ENCODE measurements at regions not wholly inside any gene's neighbourhood (a gene's known extent, or its start where the extent isn't known, plus 50 kb on each side); places are given as distances from the start of the nearest gene placed in this dataset.

DNA sequence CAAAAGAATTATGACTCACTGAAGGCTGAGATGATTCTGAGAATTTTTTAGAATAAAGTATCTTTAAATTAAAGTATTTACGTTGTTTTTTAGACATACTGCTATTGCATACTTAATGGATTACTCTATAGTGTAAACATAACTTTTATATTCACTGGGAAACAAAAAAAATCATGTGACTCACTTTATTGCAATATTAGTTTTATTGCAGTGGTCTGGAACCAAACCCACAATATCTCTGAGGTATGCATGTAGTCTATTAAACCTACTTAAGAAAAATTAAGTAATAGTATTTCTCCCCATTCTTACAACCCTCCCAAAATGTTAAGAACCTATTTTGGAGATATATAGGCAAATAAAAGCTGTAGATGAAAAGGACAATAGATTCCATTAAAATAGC is 142.9 kb upstream of the ZNF521 start:
- H3K4me2 ChIP-seq: no peak overlapping the region
- intact Hi-C loops (cut with micrococcal nuclease; ENCODE audit: unreplicated experiment): no loop called here
- H3K9me2 ChIP-seq (ENCODE audit: insufficient read depth): no peaks in the 10 kb centered on the region
- H2AFZ ChIP-seq: no peak overlapping the region
- H3K4me1 ChIP-seq (replicated peaks; ENCODE audit: insufficient read depth): no peaks in the 10 kb centered on the region
- no peak overlapping the region for H3K4me3 ChIP-seq
- ChIA-PET CTCF (no interaction called here), POLR2A (ENCODE audit: unreplicated experiment) (no interaction called here)
- H3K27ac ChIP-seq: no peak overlapping the region
- no peaks in the 10 kb centered on the region for H3K27me3 ChIP-seq (ENCODE audit: insufficient read depth, low read depth)
- H4K20me1 ChIP-seq (ENCODE audit: insufficient read depth): no peaks in the 10 kb centered on the region
- H3K36me3 ChIP-seq (ENCODE audit: low read depth): no peaks in the 10 kb centered on the region
- no peak for TF ChIP-seq EZH2 (IDR thresholded peaks at IDR 0.05; ENCODE audit: low read depth)
- TF ChIP-seq, protein P1, sequence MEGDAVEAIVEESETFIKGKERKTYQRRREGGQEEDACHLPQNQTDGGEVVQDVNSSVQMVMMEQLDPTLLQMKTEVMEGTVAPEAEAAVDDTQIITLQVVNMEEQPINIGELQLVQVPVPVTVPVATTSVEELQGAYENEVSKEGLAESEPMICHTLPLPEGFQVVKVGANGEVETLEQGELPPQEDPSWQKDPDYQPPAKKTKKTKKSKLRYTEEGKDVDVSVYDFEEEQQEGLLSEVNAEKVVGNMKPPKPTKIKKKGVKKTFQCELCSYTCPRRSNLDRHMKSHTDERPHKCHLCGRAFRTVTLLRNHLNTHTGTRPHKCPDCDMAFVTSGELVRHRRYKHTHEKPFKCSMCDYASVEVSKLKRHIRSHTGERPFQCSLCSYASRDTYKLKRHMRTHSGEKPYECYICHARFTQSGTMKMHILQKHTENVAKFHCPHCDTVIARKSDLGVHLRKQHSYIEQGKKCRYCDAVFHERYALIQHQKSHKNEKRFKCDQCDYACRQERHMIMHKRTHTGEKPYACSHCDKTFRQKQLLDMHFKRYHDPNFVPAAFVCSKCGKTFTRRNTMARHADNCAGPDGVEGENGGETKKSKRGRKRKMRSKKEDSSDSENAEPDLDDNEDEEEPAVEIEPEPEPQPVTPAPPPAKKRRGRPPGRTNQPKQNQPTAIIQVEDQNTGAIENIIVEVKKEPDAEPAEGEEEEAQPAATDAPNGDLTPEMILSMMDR (conservative IDR thresholded peaks at IDR 0.05): no peak
- no peaks in the 10 kb centered on the region for H3K9me3 ChIP-seq (ENCODE audit: insufficient read depth, low read depth)
- no TSS peak for BruUV-seq (replicated peaks)
- H3F3A ChIP-seq (ENCODE audit: insufficient read depth, low read depth): no peaks in the 10 kb centered on the region
- no peak for DNase-seq
- no peaks in the 10 kb centered on the region for H3K79me2 ChIP-seq (ENCODE audit: low read depth)

DNA sequence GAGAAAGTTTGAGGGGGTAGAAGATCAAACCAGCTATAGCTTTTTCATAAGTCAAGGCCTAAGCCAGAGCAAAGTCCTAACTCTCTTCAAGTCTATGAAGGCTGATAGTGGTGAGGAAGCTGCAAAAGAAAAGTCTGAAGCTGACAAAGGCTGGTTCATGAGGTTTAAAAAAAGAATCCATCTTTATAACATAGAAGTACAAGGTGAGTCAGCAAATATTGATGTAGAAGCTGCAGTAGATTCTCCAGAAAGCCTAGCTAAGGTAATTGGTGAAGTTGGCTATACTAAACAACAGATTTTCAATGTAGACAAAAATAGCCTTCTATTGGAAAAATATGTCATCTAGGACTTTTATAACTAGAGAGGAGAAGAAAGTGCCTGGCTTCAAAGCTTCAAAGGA is 141.4 kb upstream of the ZNF521 start:
- H3F3A ChIP-seq (ENCODE audit: insufficient read depth, low read depth): no peaks in the 10 kb centered on the region
- H3K9me2 ChIP-seq (ENCODE audit: insufficient read depth): no peaks in the 10 kb centered on the region
- no peaks in the 10 kb centered on the region for H3K79me2 ChIP-seq (ENCODE audit: low read depth)
- H3K4me2 ChIP-seq: no peak overlapping the region
- H3K36me3 ChIP-seq (ENCODE audit: low read depth): no peaks in the 10 kb centered on the region
- DNase-seq: no peak
- ChIA-PET CTCF (no interaction called here), POLR2A (ENCODE audit: unreplicated experiment) (no interaction called here)
- no peaks in the 10 kb centered on the region for H3K27me3 ChIP-seq (ENCODE audit: insufficient read depth, low read depth)
- intact Hi-C loops (cut with micrococcal nuclease; ENCODE audit: unreplicated experiment): no loop called here
- H2AFZ ChIP-seq: no peak overlapping the region
- H4K20me1 ChIP-seq (ENCODE audit: insufficient read depth): no peaks in the 10 kb centered on the region
- H3K4me1 ChIP-seq (replicated peaks; ENCODE audit: insufficient read depth): no peaks in the 10 kb centered on the region
- no peak overlapping the region for H3K4me3 ChIP-seq
- H3K9me3 ChIP-seq (ENCODE audit: insufficient read depth, low read depth): no peaks in the 10 kb centered on the region
- no peak for TF ChIP-seq EZH2 (IDR thresholded peaks at IDR 0.05; ENCODE audit: low read depth)
- TF ChIP-seq, protein P1 (conservative IDR thresholded peaks at IDR 0.05): no peak
- H3K27ac ChIP-seq: no peak overlapping the region
- no TSS peak for BruUV-seq (replicated peaks)

DNA sequence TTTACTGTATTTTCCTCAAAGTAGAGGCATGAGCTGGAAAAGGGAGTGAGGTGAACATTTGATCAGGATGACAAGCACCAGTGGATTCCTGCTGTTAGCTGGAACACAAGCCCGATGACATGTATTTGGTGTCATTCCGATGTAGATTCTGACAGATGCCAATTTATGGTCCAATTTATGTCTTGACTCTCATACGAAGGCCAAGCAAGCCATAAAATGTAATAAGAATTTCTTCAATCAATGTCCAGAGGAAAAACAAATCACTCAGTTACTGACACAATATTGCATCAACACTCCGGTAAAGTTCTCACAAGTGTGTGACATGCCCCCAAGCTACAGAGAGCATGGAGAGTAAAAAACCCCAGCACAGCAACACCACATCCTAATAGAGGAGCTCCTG is 138.3 kb upstream of the ZNF521 start:
- H3F3A ChIP-seq (ENCODE audit: insufficient read depth, low read depth): no peaks in the 10 kb centered on the region
- TF ChIP-seq, protein P1 (conservative IDR thresholded peaks at IDR 0.05): no peak
- no peak for TF ChIP-seq EZH2 (IDR thresholded peaks at IDR 0.05; ENCODE audit: low read depth)
- H3K4me2 ChIP-seq: no peak overlapping the region
- H3K79me2 ChIP-seq (ENCODE audit: low read depth): no peaks in the 10 kb centered on the region
- H3K27me3 ChIP-seq (ENCODE audit: insufficient read depth, low read depth): no peaks in the 10 kb centered on the region
- no peak for DNase-seq
- no peaks in the 10 kb centered on the region for H3K36me3 ChIP-seq (ENCODE audit: low read depth)
- no peak overlapping the region for H3K4me3 ChIP-seq
- intact Hi-C loops (cut with micrococcal nuclease; ENCODE audit: unreplicated experiment): no loop called here
- H3K27ac ChIP-seq: no peak overlapping the region
- no peaks in the 10 kb centered on the region for H3K4me1 ChIP-seq (replicated peaks; ENCODE audit: insufficient read depth)
- BruUV-seq (replicated peaks): no TSS peak
- no peak overlapping the region for H2AFZ ChIP-seq
- CTCF ChIA-PET: no interaction called here
- POLR2A ChIA-PET (ENCODE audit: unreplicated experiment): no interaction called here
- H4K20me1 ChIP-seq (ENCODE audit: insufficient read depth): no peaks in the 10 kb centered on the region
- H3K9me3 ChIP-seq (ENCODE audit: insufficient read depth, low read depth): no peaks in the 10 kb centered on the region
- no peaks in the 10 kb centered on the region for H3K9me2 ChIP-seq (ENCODE audit: insufficient read depth)

Measured in PC-9 (cell line).